Upper lobe of right lung (tissue), 1 donor: ENCODE measurements at regions not wholly inside any gene's neighbourhood (a gene's known extent, or its start where the extent isn't known, plus 50 kb on each side); places are given as distances from the start of the nearest gene placed in this dataset.

Experiments
- ATAC-seq: fragments of 200-7000 bp; cut with Tn5 transposase; one replicate; pipeline ENCODE4 v1.9.1; 2020; ENCODE audit warnings: mild to moderate bottlenecking, moderate library complexity
- DNase-seq: peaks from one replicate; pipeline ENCODE4 v3.0.0-alpha.2; 2020
- H3K27ac ChIP-seq: fragments of 200-600 bp; one replicate; pipeline ENCODE4 v1.8.0; 2022
- H3K27me3 ChIP-seq: fragments of 200-600 bp; one replicate; pipeline ENCODE4 v1.8.0; 2022; ENCODE audit warnings: mild to moderate bottlenecking
- H3K36me3 ChIP-seq: fragments of 200-600 bp; one replicate; pipeline ENCODE4 v1.8.0; 2022
- H3K4me1 ChIP-seq: fragments of 200-600 bp; one replicate; pipeline ENCODE4 v1.8.0; 2022
- H3K4me3 ChIP-seq: fragments of 200-600 bp; one replicate; pipeline ENCODE4 v1.8.0; 2022; ENCODE audit warnings: mild to moderate bottlenecking
- H3K9me3 ChIP-seq: fragments of 200-600 bp; one replicate; pipeline ENCODE4 v1.8.0; 2022
- CTCF ChIP-seq: fragments of 200-600 bp; IDR thresholded peaks from one replicate; pipeline ENCODE4 v1.8.0; 2022; ENCODE audit warnings: antibody characterized with exemption
- intact Hi-C: fragments of 100-400 bp; cut with DNase I; formaldehyde crosslinking; loops from one replicate; pipeline ENCODE4 v1.11.0; 2022
- donor health status: DM: no; HTN: yes; CAD: no; lungs with severe emphysema.

DNA sequence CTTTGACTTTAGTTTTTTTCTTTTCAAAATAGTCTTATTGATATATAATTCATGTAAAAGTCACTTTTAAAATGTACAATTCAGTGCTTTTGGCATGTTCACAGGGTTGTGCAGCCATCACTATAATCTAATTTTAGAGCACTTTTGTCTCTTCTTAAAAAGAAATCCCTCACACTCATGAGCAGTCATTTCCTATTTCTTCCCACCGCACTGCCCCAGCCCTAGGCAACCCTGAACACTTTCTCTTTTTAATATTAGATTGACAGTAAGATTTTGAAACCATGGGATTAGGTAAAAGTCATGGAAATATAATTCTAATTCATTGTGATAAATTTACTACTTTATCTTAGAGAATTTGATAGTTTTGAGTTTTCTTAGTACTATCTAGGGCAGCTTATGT is 309.4 kb downstream of the UTRN start:
- no peak for DNase-seq
- H3K27me3 ChIP-seq, result no peaks in the 10 kb centered on the region
- H3K4me1 ChIP-seq, result no peaks in the 10 kb centered on the region
- H3K36me3 ChIP-seq, result peaks cover 7% of the 10 kb centered on the region
- H3K4me3 ChIP-seq, result no peak overlapping the region
- intact Hi-C loops, result no loop called here
- H3K9me3 ChIP-seq, result no peaks in the 10 kb centered on the region
- no peak for TF ChIP-seq CTCF
- no peak for ATAC-seq
- no peak overlapping the region for H3K27ac ChIP-seq

DNA sequence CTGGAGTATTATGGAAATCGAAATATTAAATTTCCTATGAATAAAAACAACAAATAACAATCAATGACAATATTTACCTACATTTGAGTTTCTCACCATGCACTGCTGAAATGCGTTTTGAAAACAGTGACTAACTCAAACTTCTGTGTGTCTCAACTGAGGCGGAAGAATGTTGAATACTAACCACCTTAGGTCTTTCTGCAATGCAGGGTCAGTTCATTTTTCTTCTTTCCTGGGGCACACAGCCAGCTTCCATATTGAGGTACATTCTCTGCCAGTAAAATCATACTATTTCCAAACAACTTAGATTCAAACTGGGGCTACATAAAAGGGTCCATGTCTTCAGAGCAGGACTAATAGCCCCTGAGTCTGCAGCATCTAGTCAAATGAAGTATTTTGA is 310.1 kb downstream of the UTRN start:
- intact Hi-C loops, result no loop called here
- no peaks in the 10 kb centered on the region for H3K4me1 ChIP-seq
- H3K27me3 ChIP-seq, result no peaks in the 10 kb centered on the region
- peaks cover 7% of the 10 kb centered on the region for H3K36me3 ChIP-seq
- no peaks in the 10 kb centered on the region for H3K9me3 ChIP-seq
- DNase-seq, result no peak
- no peak overlapping the region for H3K27ac ChIP-seq
- no peak for TF ChIP-seq CTCF
- no peak overlapping the region for H3K4me3 ChIP-seq
- no peak for ATAC-seq

DNA sequence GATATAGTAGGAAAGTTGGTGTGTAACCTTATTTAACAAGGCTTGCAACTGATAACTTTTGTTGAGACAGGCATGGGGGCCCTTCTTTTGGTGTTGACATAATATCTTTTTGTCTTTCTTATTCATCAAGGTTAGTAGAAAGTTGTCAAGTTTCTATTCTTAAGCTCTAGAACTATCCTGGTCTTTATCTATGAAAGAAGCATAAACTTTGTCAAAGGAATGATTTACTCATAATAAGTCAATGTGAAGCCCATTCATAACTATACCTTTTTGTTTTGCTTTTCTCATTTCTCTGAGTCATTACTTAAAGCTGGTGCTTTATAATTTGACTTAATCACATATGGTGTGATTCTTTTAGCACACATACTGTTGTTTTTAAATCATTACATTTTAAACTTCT is 312.4 kb downstream of the UTRN start:
- Histone ChIP-seq H3K27ac (no peak overlapping the region), H3K27me3 (no peaks in the 10 kb centered on the region), H3K36me3 (peaks cover 7% of the 10 kb centered on the region), H3K4me3 (no peak overlapping the region), H3K4me1 (no peaks in the 10 kb centered on the region), H3K9me3 (no peaks in the 10 kb centered on the region)
- no peak for TF ChIP-seq CTCF
- intact Hi-C loops, result no loop called here
- DNase-seq (no peak), ATAC-seq (no peak)

DNA sequence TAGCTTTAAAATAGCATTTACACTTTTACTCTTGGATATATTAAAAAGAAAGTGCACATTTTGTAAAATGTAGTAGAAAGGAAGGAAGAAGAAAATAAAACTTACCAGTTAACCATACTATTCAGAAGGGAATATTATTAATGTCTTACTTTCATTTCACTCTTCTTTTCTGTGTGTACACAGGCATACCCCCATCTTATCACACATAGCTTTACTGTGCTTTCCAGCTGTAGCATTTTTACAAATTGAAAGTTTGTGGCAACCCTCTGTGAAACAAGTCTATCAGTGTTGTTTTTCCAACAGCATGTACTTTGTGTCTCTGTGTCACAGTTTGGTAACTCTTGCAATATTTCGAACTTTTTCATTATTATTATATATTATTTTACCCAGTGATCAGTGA is 314.5 kb downstream of the UTRN start:
- no peaks in the 10 kb centered on the region for H3K4me1 ChIP-seq
- H3K27me3 ChIP-seq, result no peaks in the 10 kb centered on the region
- H3K27ac ChIP-seq, result no peak overlapping the region
- intact Hi-C loops, result no loop called here
- DNase-seq (no peak), ATAC-seq (no peak)
- no peaks in the 10 kb centered on the region for H3K9me3 ChIP-seq
- TF ChIP-seq CTCF, result no peak
- H3K4me3 ChIP-seq, result no peak overlapping the region
- no peaks in the 10 kb centered on the region for H3K36me3 ChIP-seq

GRCh38 chr6:144601221-144601620 is 316.1 kb downstream of the UTRN start:
- intact Hi-C loops, result no loop called here
- no peaks in the 10 kb centered on the region for H3K9me3 ChIP-seq
- H3K4me1 ChIP-seq, result no peaks in the 10 kb centered on the region
- DNase-seq (no peak), ATAC-seq (no peak)
- H3K36me3 ChIP-seq, result no peaks in the 10 kb centered on the region
- no peak for TF ChIP-seq CTCF
- no peak overlapping the region for H3K4me3 ChIP-seq
- no peaks in the 10 kb centered on the region for H3K27me3 ChIP-seq
- no peak overlapping the region for H3K27ac ChIP-seq

GRCh38 chr6:144602523-144603180 is 317.5 kb downstream of the UTRN start:
- no peak for TF ChIP-seq CTCF

More at GRCh38 chr6:144602523-144603180, 317.5 kb downstream of the UTRN start:
- ATAC-seq (no peak), DNase-seq (no peak)
- no peak overlapping the region for H3K4me3 ChIP-seq
- intact Hi-C loops, result no loop called here
- no peak overlapping the region for H3K27ac ChIP-seq
- no peaks in the 10 kb centered on the region for H3K4me1 ChIP-seq
- no peaks in the 10 kb centered on the region for H3K9me3 ChIP-seq
- no peaks in the 10 kb centered on the region for H3K36me3 ChIP-seq
- no peaks in the 10 kb centered on the region for H3K27me3 ChIP-seq
